ENCODE measurements at regions not wholly inside any gene's neighbourhood (a gene's known extent, or its start where the extent isn't known, plus 50 kb on each side); places are given as distances from the start of the nearest gene placed in this dataset.
A peak's percentile ranks its signal among the peaks of the same experiment; 100 is the strongest.

DNA sequence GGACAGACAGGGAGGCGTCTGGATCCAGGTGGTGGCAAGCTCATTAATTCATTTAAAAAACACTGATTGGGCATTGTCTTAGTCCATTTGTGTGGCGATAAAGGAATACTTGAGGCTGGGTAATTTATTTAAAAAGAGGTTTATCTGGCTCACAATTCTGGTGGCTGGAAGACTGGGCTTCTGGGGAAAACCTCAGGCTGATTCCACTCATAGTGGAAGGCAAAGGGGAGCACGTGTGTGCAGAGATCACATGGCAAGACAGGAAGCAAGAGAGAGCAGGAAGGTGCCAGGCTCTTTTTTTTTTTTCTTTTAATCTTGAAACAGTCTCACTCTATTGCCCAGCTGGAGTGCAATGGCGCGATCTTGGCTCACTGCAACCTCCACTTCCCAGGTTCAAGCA is 100.2 kb upstream of the METTL14 start:
- Histone ChIP-seq H3K9ac (ENCODE audit: low read depth, low read length) (no peak overlapping the region), H2AFZ (ENCODE audit: low read depth, low read length) (0 out of 2 replicates have a peak overlapping the region, but pooled peaks have one; percentile 55), H3K9me3 (ENCODE audit: insufficient read depth, low read length, severe bottlenecking) (no peaks in the 10 kb centered on the region), H4K20me1 (ENCODE audit: insufficient read depth, low read length) (no peaks in the 10 kb centered on the region), H3K27ac (ENCODE audit: low read length) (no peak overlapping the region), H3K36me3 (ENCODE audit: insufficient read depth, low read length) (no peaks in the 10 kb centered on the region), H3K4me2 (ENCODE audit: insufficient read depth, low read length) (no peak overlapping the region), H3K4me3 (ENCODE audit: low read depth in 1 of 2, low read length in 2 of 2) (no peak overlapping the region), H3K79me2 (ENCODE audit: insufficient read depth, low read length) (no peaks in the 10 kb centered on the region), H3K27me3 (ENCODE audit: insufficient read depth, low read length, poor library complexity) (no peaks in the 10 kb centered on the region), H3K4me1 (ENCODE audit: insufficient read depth, low read length) (no peaks in the 10 kb centered on the region)
- peak; percentile 49; the same call in 1 of the 3 replicates for ATAC-seq (ENCODE audit: insufficient read depth, low read depth)
- no peak for DNase-seq
- TF ChIP-seq EZH2 (IDR thresholded peaks at IDR 0.05; ENCODE audit: borderline replicate concordance, low read depth, low read length, severe bottlenecking): no peak
- TF ChIP-seq, protein P1, sequence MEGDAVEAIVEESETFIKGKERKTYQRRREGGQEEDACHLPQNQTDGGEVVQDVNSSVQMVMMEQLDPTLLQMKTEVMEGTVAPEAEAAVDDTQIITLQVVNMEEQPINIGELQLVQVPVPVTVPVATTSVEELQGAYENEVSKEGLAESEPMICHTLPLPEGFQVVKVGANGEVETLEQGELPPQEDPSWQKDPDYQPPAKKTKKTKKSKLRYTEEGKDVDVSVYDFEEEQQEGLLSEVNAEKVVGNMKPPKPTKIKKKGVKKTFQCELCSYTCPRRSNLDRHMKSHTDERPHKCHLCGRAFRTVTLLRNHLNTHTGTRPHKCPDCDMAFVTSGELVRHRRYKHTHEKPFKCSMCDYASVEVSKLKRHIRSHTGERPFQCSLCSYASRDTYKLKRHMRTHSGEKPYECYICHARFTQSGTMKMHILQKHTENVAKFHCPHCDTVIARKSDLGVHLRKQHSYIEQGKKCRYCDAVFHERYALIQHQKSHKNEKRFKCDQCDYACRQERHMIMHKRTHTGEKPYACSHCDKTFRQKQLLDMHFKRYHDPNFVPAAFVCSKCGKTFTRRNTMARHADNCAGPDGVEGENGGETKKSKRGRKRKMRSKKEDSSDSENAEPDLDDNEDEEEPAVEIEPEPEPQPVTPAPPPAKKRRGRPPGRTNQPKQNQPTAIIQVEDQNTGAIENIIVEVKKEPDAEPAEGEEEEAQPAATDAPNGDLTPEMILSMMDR (IDR thresholded peaks at IDR 0.05; ENCODE audit: borderline replicate concordance, extremely low read depth, low read length, poor library complexity, severe bottlenecking): no peak

DNA sequence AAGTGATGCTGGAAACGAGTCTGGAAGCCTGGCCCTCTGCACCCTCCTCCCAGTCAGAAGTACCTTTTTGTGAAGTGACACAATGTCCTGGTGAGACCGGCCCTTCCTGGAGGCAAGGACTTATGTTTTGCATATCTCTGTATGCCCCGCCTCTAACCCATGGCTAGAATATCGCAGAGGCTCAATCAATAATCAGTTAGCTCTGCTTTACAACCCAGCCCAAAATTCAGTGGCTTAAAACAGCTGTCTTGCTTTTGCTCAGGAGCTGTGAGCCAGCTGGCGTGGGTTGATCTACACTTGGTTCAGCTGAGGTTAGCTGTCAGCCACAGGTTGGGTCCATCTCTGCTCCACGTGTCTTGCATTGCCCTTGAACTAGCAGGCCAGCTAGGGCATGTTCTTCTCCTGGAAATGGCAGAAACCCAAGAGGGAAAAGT is 98.8 kb upstream of the METTL14 start:
- no peak overlapping the region for H2AFZ ChIP-seq (ENCODE audit: low read depth, low read length)
- no peaks in the 10 kb centered on the region for H3K9me3 ChIP-seq (ENCODE audit: insufficient read depth, low read length, severe bottlenecking)
- H3K4me3 ChIP-seq (ENCODE audit: low read depth in 1 of 2, low read length in 2 of 2): no peak overlapping the region
- TF ChIP-seq EZH2 (IDR thresholded peaks at IDR 0.05; ENCODE audit: borderline replicate concordance, low read depth, low read length, severe bottlenecking): no peak
- TF ChIP-seq, protein P1 (IDR thresholded peaks at IDR 0.05; ENCODE audit: borderline replicate concordance, extremely low read depth, low read length, poor library complexity, severe bottlenecking): no peak
- H4K20me1 ChIP-seq (ENCODE audit: insufficient read depth, low read length): no peaks in the 10 kb centered on the region
- no peak for ATAC-seq (ENCODE audit: insufficient read depth, low read depth)
- no peak overlapping the region for H3K4me2 ChIP-seq (ENCODE audit: insufficient read depth, low read length)
- no peak overlapping the region for H3K9ac ChIP-seq (ENCODE audit: low read depth, low read length)
- H3K27me3 ChIP-seq (ENCODE audit: insufficient read depth, low read length, poor library complexity): no peaks in the 10 kb centered on the region
- H3K4me1 ChIP-seq (ENCODE audit: insufficient read depth, low read length): peaks cover 7% of the 10 kb centered on the region
- H3K79me2 ChIP-seq (ENCODE audit: insufficient read depth, low read length): no peaks in the 10 kb centered on the region
- no peak overlapping the region for H3K27ac ChIP-seq (ENCODE audit: low read length)
- no peak for DNase-seq
- H3K36me3 ChIP-seq (ENCODE audit: insufficient read depth, low read length): no peaks in the 10 kb centered on the region

DNA sequence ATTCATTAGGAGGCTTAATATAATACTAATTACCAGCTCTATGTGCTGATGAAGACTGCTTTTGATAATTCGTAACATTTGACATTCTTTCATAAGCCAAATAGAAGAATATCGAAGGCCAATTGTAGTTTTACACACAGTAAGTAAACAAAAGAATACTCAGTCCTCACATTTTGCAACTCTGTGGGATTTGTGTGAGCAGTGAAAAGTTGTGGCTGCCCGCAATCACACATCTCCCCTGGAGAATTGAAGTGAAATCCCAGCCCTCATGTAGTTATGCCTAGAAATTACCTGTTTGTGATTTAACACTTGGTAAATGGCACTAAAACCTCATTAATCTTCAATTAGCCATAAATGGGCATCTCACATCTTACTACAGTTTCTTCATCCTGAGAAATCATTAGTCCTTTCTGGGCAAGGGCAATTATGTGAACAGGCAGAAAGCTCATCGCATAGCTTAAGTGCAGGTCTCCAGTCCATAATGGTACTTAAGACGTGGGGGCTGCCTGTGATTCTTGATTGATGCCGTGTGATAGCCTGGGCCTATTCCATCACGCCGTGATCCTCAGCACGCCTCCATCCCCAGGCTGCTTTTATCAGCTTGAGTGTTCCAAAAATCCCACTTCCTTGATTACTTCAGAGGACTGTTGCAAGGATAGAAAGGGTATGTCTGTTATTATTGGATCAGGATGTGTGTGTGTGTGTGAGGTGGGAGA is 97.9 kb upstream of the METTL14 start:
- H3K27ac ChIP-seq (ENCODE audit: low read length): no peak overlapping the region
- H2AFZ ChIP-seq (ENCODE audit: low read depth, low read length): no peak overlapping the region
- no peak overlapping the region for H3K4me3 ChIP-seq (ENCODE audit: low read depth in 1 of 2, low read length in 2 of 2)
- no peaks in the 10 kb centered on the region for H4K20me1 ChIP-seq (ENCODE audit: insufficient read depth, low read length)
- no peaks in the 10 kb centered on the region for H3K9me3 ChIP-seq (ENCODE audit: insufficient read depth, low read length, severe bottlenecking)
- no peaks in the 10 kb centered on the region for H3K36me3 ChIP-seq (ENCODE audit: insufficient read depth, low read length)
- H3K27me3 ChIP-seq (ENCODE audit: insufficient read depth, low read length, poor library complexity): no peaks in the 10 kb centered on the region
- DNase-seq (no peak), ATAC-seq (ENCODE audit: insufficient read depth, low read depth) (no peak)
- peaks cover 9% of the 10 kb centered on the region for H3K4me1 ChIP-seq (ENCODE audit: insufficient read depth, low read length)
- TF ChIP-seq, protein P1 (IDR thresholded peaks at IDR 0.05; ENCODE audit: borderline replicate concordance, extremely low read depth, low read length, poor library complexity, severe bottlenecking): no peak
- TF ChIP-seq EZH2 (IDR thresholded peaks at IDR 0.05; ENCODE audit: borderline replicate concordance, low read depth, low read length, severe bottlenecking): no peak
- no peak overlapping the region for H3K4me2 ChIP-seq (ENCODE audit: insufficient read depth, low read length)
- no peaks in the 10 kb centered on the region; the same call in 1 of the 2 replicates for H3K79me2 ChIP-seq (ENCODE audit: insufficient read depth, low read length)
- H3K9ac ChIP-seq (ENCODE audit: low read depth, low read length): no peak overlapping the region
